ES-I3 (cell line): ENCODE measurements at regions not wholly inside any gene's neighbourhood (a gene's known extent, or its start where the extent isn't known, plus 50 kb on each side); places are given as distances from the start of the nearest gene placed in this dataset.

Source experiments
- H3K36me3 ChIP-seq: 2 replicates; pipeline ENCODE4 v1.6.1; 2013; ENCODE audit warnings: mild to moderate bottlenecking, low read length, control low read depth, moderate library complexity; ENCODE audit not compliant: insufficient read depth
- H3K4me1 ChIP-seq: 2 replicates; pipeline ENCODE4 v1.6.1; 2013; ENCODE audit warnings: mild to moderate bottlenecking, control low read depth, low read length; ENCODE audit not compliant: insufficient read depth
- H3K9ac ChIP-seq: 2 replicates; pipeline ENCODE4 v1.6.1; 2013; ENCODE audit warnings: low read depth, mild to moderate bottlenecking, low read length, moderate library complexity
- H3K9me3 ChIP-seq: 2 replicates; pipeline ENCODE4 v1.6.1; 2013; ENCODE audit warnings: mild to moderate bottlenecking, low read length, moderate library complexity; ENCODE audit not compliant: control insufficient read depth, insufficient read depth

- H3K9ac ChIP-seq = no peak overlapping the region
- no peaks in the 10 kb centered on the region for H3K9me3 ChIP-seq
Measured at GRCh38 chr11:46202696-46203391, 74.6 kb upstream of the CREB3L1 start.

GRCh38 chr11:46202149-46202548 lies 75.3 kb upstream of the CREB3L1 start:
- peak overlapping the region; percentile 19; the same call in 1 of the 2 replicates for H3K9ac ChIP-seq
- H3K4me1 ChIP-seq = peaks cover 18% of the 10 kb centered on the region
- no peaks in the 10 kb centered on the region for H3K36me3 ChIP-seq

More at GRCh38 chr11:46202696-46203391, 74.6 kb upstream of the CREB3L1 start:
- Histone ChIP-seq H3K36me3 (no peaks in the 10 kb centered on the region), H3K4me1 (peaks cover 18% of the 10 kb centered on the region)

GRCh38 chr11:46200537-46201281 lies 76.8 kb upstream of the CREB3L1 start:
- Histone ChIP-seq H3K9me3 (no peaks in the 10 kb centered on the region), H3K36me3 (no peaks in the 10 kb centered on the region), H3K9ac (no peak overlapping the region), H3K4me1 (peaks cover 18% of the 10 kb centered on the region)

More at GRCh38 chr11:46202149-46202548, 75.3 kb upstream of the CREB3L1 start:
- no peaks in the 10 kb centered on the region for H3K9me3 ChIP-seq

- Histone ChIP-seq H3K9ac (no peak overlapping the region), H3K9me3 (no peaks in the 10 kb centered on the region), H3K4me1 (peaks cover 15% of the 10 kb centered on the region; the same call in 1 of the 2 replicates), H3K36me3 (no peaks in the 10 kb centered on the region)
Measured at GRCh38 chr11:46198245-46199240, 77.3 kb upstream of the PHF21A start.

GRCh38 chr11:46197421-46197820 lies 76.2 kb upstream of the PHF21A start:
- H3K36me3 ChIP-seq = no peaks in the 10 kb centered on the region
- H3K4me1 ChIP-seq = peaks cover 7% of the 10 kb centered on the region; the same call in 1 of the 2 replicates
- H3K9me3 ChIP-seq = no peaks in the 10 kb centered on the region
- no peak overlapping the region for H3K9ac ChIP-seq

- no peaks in the 10 kb centered on the region for H3K36me3 ChIP-seq
- H3K9ac ChIP-seq = no peak overlapping the region
- peaks cover 4% of the 10 kb centered on the region for H3K9me3 ChIP-seq
- no peaks in the 10 kb centered on the region for H3K4me1 ChIP-seq
Measured at GRCh38 chr11:46188017-46188416, 66.8 kb upstream of the PHF21A start.

GRCh38 chr11:46183819-46184218 lies 62.6 kb upstream of the PHF21A start:
- no peak overlapping the region for H3K9ac ChIP-seq
- H3K36me3 ChIP-seq = no peaks in the 10 kb centered on the region
- H3K9me3 ChIP-seq = no peaks in the 10 kb centered on the region
- H3K4me1 ChIP-seq = no peaks in the 10 kb centered on the region

GRCh38 chr11:46181843-46182424 lies 60.7 kb upstream of the PHF21A start:
- Histone ChIP-seq H3K36me3 (no peaks in the 10 kb centered on the region), H3K4me1 (no peaks in the 10 kb centered on the region), H3K9me3 (no peaks in the 10 kb centered on the region), H3K9ac (no peak overlapping the region)

- Histone ChIP-seq H3K36me3 (no peaks in the 10 kb centered on the region), H3K4me1 (no peaks in the 10 kb centered on the region)
Measured at GRCh38 chr11:46181387-46181786, 60.1 kb upstream of the PHF21A start.

GRCh38 chr11:46180736-46181135 lies 59.5 kb upstream of the PHF21A start:
- no peaks in the 10 kb centered on the region for H3K4me1 ChIP-seq

More at GRCh38 chr11:46181387-46181786, 60.1 kb upstream of the PHF21A start:
- H3K9me3 ChIP-seq = no peaks in the 10 kb centered on the region
- H3K9ac ChIP-seq = no peak overlapping the region

GRCh38 chr11:46178513-46178912 lies 57.3 kb upstream of the PHF21A start:
- H3K9ac ChIP-seq = no peak overlapping the region
- H3K9me3 ChIP-seq = no peaks in the 10 kb centered on the region
- H3K4me1 ChIP-seq = no peaks in the 10 kb centered on the region; the same call in 1 of the 2 replicates
- H3K36me3 ChIP-seq = no peaks in the 10 kb centered on the region

More at GRCh38 chr11:46180736-46181135, 59.5 kb upstream of the PHF21A start:
- Histone ChIP-seq H3K9me3 (no peaks in the 10 kb centered on the region), H3K36me3 (no peaks in the 10 kb centered on the region), H3K9ac (no peak overlapping the region)

- Histone ChIP-seq H3K9me3 (no peaks in the 10 kb centered on the region), H3K9ac (no peak overlapping the region), H3K4me1 (no peaks in the 10 kb centered on the region; the same call in 1 of the 2 replicates), H3K36me3 (no peaks in the 10 kb centered on the region)
Measured at GRCh38 chr11:46176421-46176820, 55.2 kb upstream of the PHF21A start.

- Histone ChIP-seq H3K36me3 (no peaks in the 10 kb centered on the region), H3K4me1 (no peaks in the 10 kb centered on the region; the same call in 1 of the 2 replicates), H3K9ac (no peak overlapping the region), H3K9me3 (no peaks in the 10 kb centered on the region)
Measured at GRCh38 chr11:46175401-46176002, 54.2 kb upstream of the PHF21A start.
